IMR-90 (cell line): ENCODE measurements at regions not wholly inside any gene's neighbourhood (a gene's known extent, or its start where the extent isn't known, plus 50 kb on each side); places are given as distances from the start of the nearest gene placed in this dataset.

ENCODE experiments used
- ATAC-seq: fragments of 200-7000 bp; cut with Tn5 transposase; 2 replicates; pipeline ENCODE4 v1.9.1; 2020; ENCODE audit warnings: low read depth, mild to moderate bottlenecking, moderate library complexity
- BruUV-seq: library from RNA; stranded (reverse); fragments of 400-500 nt; replicated peaks from 2 replicates; lab custom pipeline; 2021; lab: Mats Ljungman, UMichigan
- CTCF ChIA-PET: fragments of 300-600 bp; formaldehyde crosslinking; extraction: SDS; loops from one replicate; lab custom pipeline; 2021; ENCODE audit warnings: antibody characterized with exemption; lab: Yijun Ruan, JAX
- POLR2A ChIA-PET: fragments of 300-600 bp; sonication (Branson Sonifier 250); formaldehyde crosslinking; loops from one replicate; lab custom pipeline; 2022; ENCODE audit warnings: antibody characterized with exemption; ENCODE audit not compliant: unreplicated experiment; lab: Charles Lee
- DNase-seq: peaks from one replicate; pipeline ENCODE4 v3.0.0; 2013
- H2AFZ ChIP-seq: replicated peaks from 2 replicates; pipeline ENCODE3; 2013; ENCODE audit warnings: low read length, mild to moderate bottlenecking; ENCODE audit not compliant: poor library complexity
- H2AK5ac ChIP-seq: 2 replicates; pipeline ENCODE4 v1.6.1; 2013; ENCODE audit warnings: low read depth, low read length, inconsistent platforms
- H2AK9ac ChIP-seq: replicated peaks from 2 replicates; pipeline ENCODE3; 2013; ENCODE audit warnings: mild to moderate bottlenecking, low read depth, low read length, moderate library complexity; ENCODE audit not compliant: poor library complexity
- H2BK120ac ChIP-seq: 2 replicates; pipeline ENCODE4 v1.6.1; 2013; ENCODE audit warnings: low read depth, low read length, inconsistent platforms
- H2BK15ac ChIP-seq: 3 replicates; pipeline ENCODE4 v1.6.1; 2013; ENCODE audit warnings: low read depth, low read length, inconsistent platforms
- H2BK20ac ChIP-seq: 2 replicates; pipeline ENCODE4 v1.6.1; 2013; ENCODE audit warnings: low read depth, mild to moderate bottlenecking, inconsistent platforms, low read length, moderate library complexity
- H2BK5ac ChIP-seq: 2 replicates; pipeline ENCODE4 v1.6.1; 2013; ENCODE audit warnings: mild to moderate bottlenecking, low read depth, low read length, inconsistent platforms; ENCODE audit not compliant: poor library complexity, severe bottlenecking
- H3K14ac ChIP-seq: replicated peaks from 2 replicates; pipeline ENCODE4 v1.6.1; 2013; ENCODE audit warnings: low read depth, low read length, inconsistent platforms
- H3K18ac ChIP-seq: 2 replicates; pipeline ENCODE4 v1.6.1; 2013; ENCODE audit warnings: low read depth, low read length, control low read depth
- H3K23ac ChIP-seq: 2 replicates; pipeline ENCODE4 v1.6.1; 2013; ENCODE audit warnings: low read depth, low read length, inconsistent platforms
- H3K27ac ChIP-seq: 2 replicates; pipeline ENCODE4 v1.5.1; 2013; ENCODE audit warnings: mild to moderate bottlenecking, control low read depth, low read length; ENCODE audit not compliant: insufficient read depth
- H3K27me3 ChIP-seq: 2 replicates; pipeline ENCODE4 v1.6.1; 2013; ENCODE audit warnings: low read length; ENCODE audit not compliant: control insufficient read depth, insufficient read depth
- H3K36me3 ChIP-seq: 2 replicates; pipeline ENCODE4 v1.6.1; 2013; ENCODE audit warnings: low read length, mixed read lengths; ENCODE audit not compliant: control insufficient read depth, insufficient read depth
- H3K4ac ChIP-seq: 2 replicates; pipeline ENCODE4 v1.6.1; 2013; ENCODE audit warnings: low read depth, low read length, inconsistent platforms
- H3K4me1 ChIP-seq: 2 replicates; pipeline ENCODE4 v1.6.1; 2013; ENCODE audit warnings: low read length, mixed read lengths; ENCODE audit not compliant: control insufficient read depth, insufficient read depth
- H3K4me2 ChIP-seq: 2 replicates; pipeline ENCODE4 v1.6.1; 2013; ENCODE audit warnings: low read depth, mild to moderate bottlenecking, control low read depth, low read length, moderate library complexity
- H3K4me3 ChIP-seq: 2 replicates; pipeline ENCODE4 v1.5.1; 2013; ENCODE audit warnings: low read depth, mild to moderate bottlenecking, control low read depth, low read length, moderate library complexity; ENCODE audit not compliant: insufficient read depth
- H3K56ac ChIP-seq: 2 replicates; pipeline ENCODE4 v1.6.1; 2013; ENCODE audit warnings: low read length, inconsistent platforms; ENCODE audit not compliant: insufficient read depth; ENCODE audit errors: extremely low read depth
- H3K79me1 ChIP-seq, 2 experiments: 2 replicates each; pipeline ENCODE4 v1.6.1; 2013; ENCODE audit warnings: low read length in 2 of 2, inconsistent platforms in 1 of 2, low read depth in 1 of 2
- H3K9ac ChIP-seq: 2 replicates; pipeline ENCODE4 v1.6.1; 2013; ENCODE audit warnings: low read depth, low read length, control low read depth
- H3K9me1 ChIP-seq: 2 replicates; pipeline ENCODE4 v1.6.1; 2013; ENCODE audit warnings: low read length, inconsistent platforms; ENCODE audit not compliant: insufficient read depth
- H3K9me3 ChIP-seq: 2 replicates; pipeline ENCODE4 v1.6.1; 2013; ENCODE audit warnings: low read length; ENCODE audit not compliant: control insufficient read depth, insufficient read depth
- H4K20me1 ChIP-seq: 2 replicates; pipeline ENCODE4 v1.6.1; 2013; ENCODE audit warnings: low read length, inconsistent platforms; ENCODE audit not compliant: insufficient read depth
- H4K5ac ChIP-seq: 2 replicates; pipeline ENCODE4 v1.6.1; 2013; ENCODE audit warnings: mild to moderate bottlenecking, low read depth, low read length, control low read depth
- H4K8ac ChIP-seq, 2 experiments: 2 replicates each; pipeline ENCODE4 v1.6.1; 2013; ENCODE audit warnings: low read depth in 2 of 2, low read length in 2 of 2, control low read depth in 1 of 2, inconsistent platforms in 1 of 2
- H4K91ac ChIP-seq: 2 replicates; pipeline ENCODE4 v1.6.1; 2013; ENCODE audit warnings: low read depth, low read length, inconsistent platforms; ENCODE audit not compliant: insufficient read depth
- BHLHE40 ChIP-seq: fragments of 150-350 bp; IDR thresholded peaks from 2 replicates; pipeline ENCODE4 v1.6.1; 2016; ENCODE audit warnings: mild to moderate bottlenecking, low read depth, low read length
- CEBPB ChIP-seq: IDR thresholded peaks from 2 replicates; pipeline ENCODE4 v1.6.1; 2012; ENCODE audit warnings: low read depth, low read length, improper control_type of control experiment
- FOS ChIP-seq: fragments of 150-350 bp; IDR thresholded peaks from 2 replicates; pipeline ENCODE4 v1.6.1; 2016; ENCODE audit warnings: low read depth, low read length
- MAFK ChIP-seq: IDR thresholded peaks from 2 replicates; pipeline ENCODE4 v1.6.1; 2012; ENCODE audit warnings: low read depth, low read length, improper control_type of control experiment
- MXI1 ChIP-seq: IDR thresholded peaks from 2 replicates; pipeline ENCODE4 v1.6.1; 2012; ENCODE audit warnings: low read depth, mild to moderate bottlenecking, low read length, moderate library complexity, borderline replicate concordance
- NFE2L2 ChIP-seq: fragments of 150-350 bp; IDR thresholded peaks from 2 replicates; pipeline ENCODE4 v1.6.1; 2016; ENCODE audit warnings: low read depth, mild to moderate bottlenecking, low read length
- POLR2A ChIP-seq: IDR thresholded peaks from 2 replicates; pipeline ENCODE4 v1.6.1; 2012; ENCODE audit warnings: mild to moderate bottlenecking, low read depth, low read length
- RCOR1 ChIP-seq: IDR thresholded peaks from 2 replicates; pipeline ENCODE4 v1.6.1; 2012; ENCODE audit warnings: mild to moderate bottlenecking, low read length, improper control_type of control experiment; ENCODE audit not compliant: insufficient replicate concordance
- WGBS, 2 experiments: methylation state at CpG; one replicate each; pipeline versions ENCODE4 v1.1.5 to v1.1.7; 2013; ENCODE audit warnings: missing lambda C conversion rate in 2 of 2; ENCODE audit not compliant: insufficient read length in 1 of 2; ENCODE audit errors: extremely low coverage in 2 of 2; 5-methylcytosine and 5-hydroxymethylcytosine counted together
- dilution Hi-C: fragments of 300-500 bp; cut with HindIII; formaldehyde crosslinking; loops from one replicate; pipeline ENCODE4 v1.14.3; 2018; ENCODE audit warnings: low sequenced_read_pairs; ENCODE audit not compliant: unreplicated experiment
- in situ Hi-C: fragments of 300-500 bp; cut with MboI; formaldehyde crosslinking; loops from 3 replicates; pipeline ENCODE4 v1.14.3; 2019; ENCODE audit warnings: low sequenced_read_pairs, inconsistent platforms, mixed read lengths
- intact Hi-C: fragments of 100-400 bp; cut with micrococcal nuclease; formaldehyde crosslinking; loops from 2 replicates; pipeline ENCODE4 v1.10.0; 2022

- ChIA-PET POLR2A (no interaction called here), CTCF (no interaction called here)
- Histone ChIP-seq H3K36me3 (no peaks in the 10 kb centered on the region), H3K4me2 (no peak overlapping the region), H3K4ac (no peak overlapping the region), H2AK5ac (no peak overlapping the region), H2BK5ac (no peak overlapping the region), H3K9me3 (no peaks in the 10 kb centered on the region), H3K4me3 (no peak overlapping the region), H4K8ac (no peak overlapping the region), H3K14ac (no peak overlapping the region), H4K5ac (no peak overlapping the region), H4K20me1 (no peaks in the 10 kb centered on the region), H3K9ac (no peak overlapping the region), H3K27me3 (peaks cover 22% of the 10 kb centered on the region), H2AFZ (no peak overlapping the region), H3K23ac (no peak overlapping the region), H3K27ac (no peak overlapping the region), H3K9me1 (no peaks in the 10 kb centered on the region), H2BK20ac (no peak overlapping the region), H4K91ac (no peak overlapping the region), H2BK15ac (no peak overlapping the region), H2AK9ac (no peak overlapping the region), H3K18ac (no peak overlapping the region), H3K4me1 (no peaks in the 10 kb centered on the region), H2BK120ac (no peak overlapping the region), H3K79me1 (no peaks in the 10 kb centered on the region), H3K56ac (no peak overlapping the region)
- dilution Hi-C loops: no loop called here
- intact Hi-C loops: no loop called here
- DNase-seq: no peak
- ATAC-seq: no peak
- in situ Hi-C loops: no loop called here
- BruUV-seq: no TSS peak
- TF ChIP-seq NFE2L2 (no peak), CEBPB (no peak), POLR2A (no peak), RCOR1 (no peak), BHLHE40 (no peak), MXI1 (no peak), FOS (no peak), MAFK (no peak)
- 47% methylated on average over 3 of the region's 8 CpGs; no CpG with 5 or more reads in 1 of the 2 experiments for WGBS, 2 experiments
These were observed 66.8 kb upstream of the TMCC3 start for GRCh38 chr12:94717108-94717507.
